GM10248 (cell line): ENCODE measurements at regions not wholly inside any gene's neighbourhood (a gene's known extent, or its start where the extent isn't known, plus 50 kb on each side); places are given as distances from the start of the nearest gene placed in this dataset.

ENCODE experiments used
- CTCF ChIA-PET: fragments of 300-600 bp; sonication (Branson Sonifier 250); formaldehyde crosslinking; extraction: SDS; loops from one replicate; lab custom pipeline; 2021; ENCODE audit warnings: antibody characterized with exemption; lab: Yijun Ruan, JAX
- POLR2A ChIA-PET: fragments of 350-650 bp; sonication (Branson Sonifier 250); formaldehyde crosslinking; extraction: SDS; loops from one replicate; lab custom pipeline; 2020; ENCODE audit warnings: antibody characterized with exemption; lab: Yijun Ruan, JAX
- DNase-seq: peaks from one replicate; pipeline ENCODE4 v3.0.0; 2012; ENCODE audit errors: extremely low spot score
- CTCF ChIP-seq: IDR thresholded peaks from 2 replicates; pipeline ENCODE4 v1.5.1; 2012; ENCODE audit warnings: mild to moderate bottlenecking, low read depth; ENCODE audit errors: extremely low read depth, missing control alignments, control extremely low read depth

- no peak for DNase-seq
- CTCF ChIA-PET: no interaction called here
- TF ChIP-seq CTCF: no peak
- POLR2A ChIA-PET: no interaction called here
Measured at GRCh38 chr6:14995966-14996602, 249.8 kb upstream of the JARID2 start.

- POLR2A ChIA-PET: no interaction called here
- DNase-seq: no peak
- TF ChIP-seq CTCF: no peak
- CTCF ChIA-PET: no interaction called here
Measured at GRCh38 chr6:14996892-14997291, 249.0 kb upstream of the JARID2 start.

GRCh38 chr6:14997507-14997906 lies 248.4 kb upstream of the JARID2 start:
- DNase-seq: no peak
- no peak for TF ChIP-seq CTCF
- ChIA-PET POLR2A (no interaction called here), CTCF (no interaction called here)

- ChIA-PET POLR2A (no interaction called here), CTCF (interaction anchor here (0.8 to 1.0 kb wide), 2 partner anchors 17 to 108 kb away, joined by 3 read pairs; no protein-coding TSS in a partner anchor)
- DNase-seq: no peak
- no peak for TF ChIP-seq CTCF
Measured at GRCh38 chr6:14999106-14999505, 246.8 kb upstream of the JARID2 start.

GRCh38 chr6:15001326-15001910 lies 244.5 kb upstream of the JARID2 start:
- ChIA-PET POLR2A (no interaction called here), CTCF (interaction anchor here (1.1 kb wide), 1 partner anchor 34 kb away, joined by 3 read pairs; no protein-coding TSS in a partner anchor)
- no peak for DNase-seq
- TF ChIP-seq CTCF: no peak

GRCh38 chr6:15008269-15008668 lies 237.6 kb upstream of the JARID2 start:
- no peak for DNase-seq
- CTCF ChIA-PET: interaction anchor here (0.9 kb wide), 1 partner anchor 8 kb away, joined by 3 read pairs; no protein-coding TSS in a partner anchor
- POLR2A ChIA-PET: no interaction called here
- no peak for TF ChIP-seq CTCF

GRCh38 chr6:15014958-15015357 lies 230.9 kb upstream of the JARID2 start:
- CTCF ChIA-PET: no interaction called here
- no peak for DNase-seq
- POLR2A ChIA-PET: no interaction called here
- TF ChIP-seq CTCF: no peak
